ENCODE measurements at regions not wholly inside any gene's neighbourhood (a gene's known extent, or its start where the extent isn't known, plus 50 kb on each side); places are given as distances from the start of the nearest gene placed in this dataset.

DNA sequence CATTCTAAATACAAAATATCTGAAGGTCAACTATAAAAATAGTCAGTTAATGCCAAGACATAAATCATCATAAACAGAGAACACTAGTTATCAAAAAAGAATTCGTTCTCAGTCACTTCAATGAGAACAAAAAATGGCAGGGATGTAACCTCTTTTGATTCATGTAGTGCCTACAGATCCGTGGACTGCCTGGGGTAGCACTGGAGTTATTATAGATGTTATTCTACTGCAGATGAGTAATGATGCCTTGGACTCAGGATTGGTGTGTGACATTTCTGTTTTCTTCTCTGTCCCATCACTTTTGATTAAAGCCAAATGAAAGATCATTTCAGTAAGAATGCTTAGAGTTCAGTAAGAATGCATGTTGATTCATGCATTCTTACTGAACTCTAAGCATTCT, 440.4 kb downstream of the FAM133A start:
- Mint-ChIP-seq H3K4me3 (ENCODE audit: low read depth) (no peak overlapping the region), H3K27ac (no peak overlapping the region)

DNA sequence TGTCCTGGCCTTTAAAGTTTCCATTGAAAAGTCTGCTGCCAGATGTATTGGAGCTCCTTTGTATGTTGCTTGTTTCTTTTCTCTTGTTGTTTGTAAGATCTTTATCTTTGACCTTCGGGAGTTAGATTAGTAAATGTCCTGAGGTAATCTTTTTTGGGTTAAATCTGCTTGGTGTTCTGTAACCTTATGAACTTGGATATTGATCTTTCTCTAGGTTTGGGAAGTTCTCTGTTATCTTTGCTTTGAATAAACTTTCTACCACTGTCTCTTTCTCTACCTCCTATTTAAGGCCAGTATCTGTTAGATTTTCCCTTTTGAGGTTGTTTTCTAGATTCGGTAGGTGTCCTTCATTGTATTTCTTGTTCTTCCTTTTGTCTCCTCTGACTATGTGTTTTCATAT, 447.8 kb downstream of the FAM133A start:
- Mint-ChIP-seq H3K36me3 (ENCODE audit: insufficient read depth) (no peaks in the 10 kb centered on the region), H3K4me3 (ENCODE audit: low read depth) (no peak overlapping the region), H3K4me1 (ENCODE audit: low read depth) (peaks cover 5% of the 10 kb centered on the region), H3K27ac (no peak overlapping the region), H3K27me3 (no peaks in the 10 kb centered on the region), H3K9me3 (ENCODE audit: low read depth) (peaks cover 3% of the 10 kb centered on the region)
- TF ChIP-seq CTCF (IDR thresholded peaks at IDR 0.05; ENCODE audit: unreplicated experiment): no peak
- no peak for DNase-seq (ENCODE audit: low spot score, unreplicated experiment)

More for the DNA sequence above, 440.4 kb downstream of the FAM133A start:
- no peaks in the 10 kb centered on the region for H3K9me3 Mint-ChIP-seq (ENCODE audit: low read depth)
- H3K27me3 Mint-ChIP-seq: no peaks in the 10 kb centered on the region
- peaks cover 10% of the 10 kb centered on the region for H3K4me1 Mint-ChIP-seq (ENCODE audit: low read depth)
- H3K36me3 Mint-ChIP-seq (ENCODE audit: insufficient read depth): no peaks in the 10 kb centered on the region
- no peak for TF ChIP-seq CTCF (IDR thresholded peaks at IDR 0.05; ENCODE audit: unreplicated experiment)
- DNase-seq (ENCODE audit: low spot score, unreplicated experiment): no peak

GRCh38 chrX:94123062-94123461, 449.1 kb downstream of the FAM133A start:
- Mint-ChIP-seq H3K27me3 (no peaks in the 10 kb centered on the region), H3K27ac (no peak overlapping the region), H3K9me3 (ENCODE audit: low read depth) (peaks cover 3% of the 10 kb centered on the region), H3K36me3 (ENCODE audit: insufficient read depth) (no peaks in the 10 kb centered on the region), H3K4me1 (ENCODE audit: low read depth) (peaks cover 5% of the 10 kb centered on the region), H3K4me3 (ENCODE audit: low read depth) (no peak overlapping the region)
- no peak for DNase-seq (ENCODE audit: low spot score, unreplicated experiment)
- TF ChIP-seq CTCF (IDR thresholded peaks at IDR 0.05; ENCODE audit: unreplicated experiment): no peak

- DNase-seq (ENCODE audit: low spot score, unreplicated experiment): no peak
- TF ChIP-seq CTCF (IDR thresholded peaks at IDR 0.05; ENCODE audit: unreplicated experiment): no peak
- Mint-ChIP-seq H3K4me1 (ENCODE audit: low read depth) (no peaks in the 10 kb centered on the region), H3K27ac (no peak overlapping the region), H3K9me3 (ENCODE audit: low read depth) (no peaks in the 10 kb centered on the region), H3K27me3 (no peaks in the 10 kb centered on the region), H3K4me3 (ENCODE audit: low read depth) (no peak overlapping the region), H3K36me3 (ENCODE audit: insufficient read depth) (no peaks in the 10 kb centered on the region)
Measured at GRCh38 chrX:94162971-94163370, 489.0 kb downstream of the FAM133A start.

- no peaks in the 10 kb centered on the region for H3K4me1 Mint-ChIP-seq (ENCODE audit: low read depth)
- no peaks in the 10 kb centered on the region for H3K36me3 Mint-ChIP-seq (ENCODE audit: insufficient read depth)
- H3K9me3 Mint-ChIP-seq (ENCODE audit: low read depth): peaks cover under 1% of the 10 kb centered on the region
- no peak for DNase-seq (ENCODE audit: low spot score, unreplicated experiment)
- no peak overlapping the region for H3K4me3 Mint-ChIP-seq (ENCODE audit: low read depth)
- no peak overlapping the region for H3K27ac Mint-ChIP-seq
- TF ChIP-seq CTCF (IDR thresholded peaks at IDR 0.05; ENCODE audit: unreplicated experiment): no peak
- no peaks in the 10 kb centered on the region for H3K27me3 Mint-ChIP-seq
Measured at GRCh38 chrX:94178145-94178788, 504.3 kb downstream of the FAM133A start.
